ENCODE measurements at regions not wholly inside any gene's neighbourhood (a gene's known extent, or its start where the extent isn't known, plus 50 kb on each side); places are given as distances from the start of the nearest gene placed in this dataset.

- no peak for DNase-seq
Observed at GRCh38 chr9:129469988-129470316, 150.9 kb downstream of the C9orf50 start.

GRCh38 chr9:129469188-129469987, 151.5 kb downstream of the C9orf50 start:
- DNase-seq, result no peak

- DNase-seq, result no peak
Observed at GRCh38 chr9:129467739-129468666, 152.9 kb downstream of the C9orf50 start.

GRCh38 chr9:129467004-129467588, 153.8 kb downstream of the C9orf50 start:
- DNase-seq, result no peak

- DNase-seq, result no peak
Observed at GRCh38 chr9:129465834-129466535, 154.9 kb downstream of the C9orf50 start.

DNA sequence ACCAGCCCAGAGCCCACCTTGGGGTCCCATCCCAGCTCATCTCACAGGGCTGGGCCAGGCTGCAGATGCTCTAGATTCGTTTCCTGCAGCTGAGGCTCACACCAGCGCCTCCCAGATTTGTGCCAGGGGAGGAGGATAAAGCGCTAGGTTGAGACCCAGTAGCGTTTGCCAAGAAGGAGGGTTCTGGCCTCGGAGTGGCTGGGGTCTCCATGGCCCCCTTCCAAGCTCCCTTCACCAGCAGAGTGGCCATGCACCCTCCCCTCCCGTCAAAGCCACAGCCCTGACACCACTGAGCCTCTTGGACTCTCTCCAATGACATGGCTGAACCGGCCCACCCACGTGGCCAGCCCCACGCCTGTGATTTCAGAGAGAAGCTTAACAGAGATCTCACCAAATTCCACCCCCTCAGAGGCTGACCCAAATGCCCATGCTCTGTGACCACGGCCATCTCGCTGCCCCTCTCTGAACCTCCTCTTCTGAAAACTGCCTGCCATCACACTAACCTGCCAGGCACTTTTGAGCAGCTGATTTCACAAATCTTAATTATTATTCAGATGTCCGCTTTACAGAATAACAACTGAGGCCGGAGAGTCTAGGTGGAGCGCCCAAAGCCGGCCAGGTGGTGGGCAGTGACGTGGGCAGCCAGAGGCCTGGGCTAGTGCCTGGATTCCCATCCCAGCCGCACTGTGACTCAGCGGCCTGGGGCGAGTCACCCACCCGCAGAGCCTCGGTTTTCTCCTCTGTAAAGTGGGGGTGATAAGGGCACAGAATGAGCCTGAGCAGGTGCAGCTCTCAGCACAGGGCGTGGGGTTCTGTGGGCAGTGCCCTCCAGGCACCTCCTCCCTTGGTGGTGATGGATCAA, 155.7 kb downstream of the C9orf50 start:
- no peak for DNase-seq

DNA sequence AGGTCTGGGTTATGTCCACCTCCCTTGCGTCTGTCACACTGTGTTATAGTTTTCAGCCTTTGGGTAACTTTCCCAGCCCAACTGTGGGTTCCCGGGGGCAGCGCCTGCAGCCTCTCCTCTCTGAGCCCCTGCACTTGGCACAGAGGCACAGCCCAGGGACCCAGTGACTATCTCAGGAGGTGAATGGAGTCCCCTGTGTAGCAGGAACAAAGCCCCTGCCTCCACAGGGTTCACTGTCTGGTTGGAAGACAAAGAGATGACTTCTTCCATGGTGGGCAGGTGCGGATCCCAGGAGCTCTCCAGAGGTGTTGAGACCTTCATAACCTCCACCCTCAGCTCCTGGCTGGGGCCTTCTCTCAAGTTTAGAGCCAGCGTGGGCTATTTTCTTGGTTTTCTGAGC, 156.9 kb downstream of the C9orf50 start:
- no peak for DNase-seq

DNA sequence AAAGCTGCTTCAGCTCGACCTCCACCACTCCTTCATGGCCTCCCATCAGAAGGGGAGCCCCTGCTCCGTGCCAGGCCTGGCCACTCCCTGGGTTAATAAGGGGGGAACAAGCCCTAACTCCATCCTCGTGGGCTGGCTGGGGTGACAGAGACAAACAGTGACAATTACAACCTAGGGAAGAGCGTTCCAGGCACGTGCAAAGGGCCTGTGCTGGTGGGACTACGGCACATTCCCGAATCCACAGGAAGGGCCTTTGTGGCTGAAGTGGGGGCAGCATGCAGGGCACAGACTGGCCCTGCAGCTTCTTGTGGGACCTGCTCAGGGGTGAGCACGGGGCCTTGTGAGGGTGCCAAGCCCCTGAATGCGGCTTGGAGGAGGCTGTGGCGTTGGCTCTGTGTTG, 157.4 kb downstream of the C9orf50 start:
- DNase-seq, result no peak

GRCh38 chr9:129462360-129462759, 158.5 kb downstream of the C9orf50 start:
- DNase-seq, result no peak

GRCh38 chr9:129460323-129461261, 160.3 kb downstream of the C9orf50 start:
- DNase-seq, result peak; percentile 91

GRCh38 chr9:129459547-129460322, 161.2 kb downstream of the C9orf50 start:
- no peak for DNase-seq

DNA sequence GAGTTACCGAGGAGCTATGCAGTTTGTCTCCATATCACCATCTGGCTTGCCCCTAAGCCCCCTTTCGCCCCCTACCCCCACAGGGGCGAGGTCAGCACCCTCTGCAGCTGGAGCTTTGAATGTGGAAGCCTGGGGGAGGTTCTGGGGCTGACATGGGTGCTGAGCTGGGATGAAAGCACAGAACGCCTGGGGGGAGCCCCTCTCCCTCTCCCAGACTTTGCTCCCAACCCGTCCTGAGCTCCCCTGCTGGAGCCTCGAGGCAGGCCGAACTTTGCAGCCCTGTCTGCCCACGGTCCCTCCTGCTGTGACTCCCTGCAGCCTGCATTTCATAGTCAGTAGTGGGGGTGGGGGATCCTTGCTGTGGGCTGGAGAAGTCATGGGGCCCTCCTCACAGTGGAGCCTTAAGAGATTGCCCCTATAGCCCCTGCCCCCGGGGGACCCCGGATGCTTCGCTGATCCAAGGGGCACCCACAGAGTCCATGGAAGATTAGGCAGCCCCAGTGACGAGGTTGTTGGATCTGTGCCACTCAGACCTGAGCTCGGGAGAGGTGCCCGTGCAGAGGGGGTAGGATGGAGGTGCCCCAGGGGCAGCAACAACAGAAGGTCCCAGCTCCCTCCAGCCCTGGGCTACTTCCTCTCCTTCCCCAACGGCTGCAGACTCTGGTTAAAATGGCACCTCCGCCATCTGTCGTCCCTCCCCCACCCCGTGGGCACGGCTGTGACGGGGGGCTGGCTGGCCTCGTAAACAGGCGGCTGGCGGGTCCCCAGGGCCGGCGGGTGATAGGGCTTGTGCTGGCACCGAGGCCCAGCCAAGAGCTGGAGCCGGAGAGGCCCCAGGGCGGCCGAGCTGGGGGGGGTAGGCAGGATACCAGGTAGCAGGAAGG, 162.0 kb downstream of the C9orf50 start:
- DNase-seq, result no peak

DNA sequence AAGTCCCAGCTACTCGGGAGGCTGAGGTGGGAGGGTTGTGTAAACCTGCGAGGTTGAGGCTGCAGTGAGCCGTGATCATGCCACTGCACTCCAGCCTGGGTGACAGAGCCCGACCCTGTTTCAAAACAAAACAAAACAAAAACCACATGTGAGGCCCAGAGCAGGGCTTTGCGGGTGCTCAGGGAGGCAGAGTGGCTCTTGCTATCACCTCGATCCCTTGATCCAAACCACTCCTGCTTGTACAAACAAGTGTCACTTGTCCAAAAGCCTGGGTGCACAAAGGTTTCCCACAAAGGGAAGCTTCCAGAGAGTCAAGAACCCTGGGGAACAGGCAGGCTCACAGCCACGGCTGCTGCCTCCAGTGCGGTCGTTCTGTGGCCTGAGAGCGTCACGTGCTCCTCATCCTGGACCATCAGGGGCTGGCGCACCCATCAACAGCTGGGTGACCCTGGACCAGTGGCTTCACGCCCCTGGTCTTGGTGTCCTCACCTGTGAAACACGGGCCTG, 162.7 kb downstream of the C9orf50 start:
- DNase-seq, result no peak

- DNase-seq, result no peak
Observed at GRCh38 chr9:129457325-129457779, 163.5 kb downstream of the C9orf50 start.

- no peak for DNase-seq
Observed at GRCh38 chr9:129456549-129457324, 164.2 kb downstream of the C9orf50 start.

DNA sequence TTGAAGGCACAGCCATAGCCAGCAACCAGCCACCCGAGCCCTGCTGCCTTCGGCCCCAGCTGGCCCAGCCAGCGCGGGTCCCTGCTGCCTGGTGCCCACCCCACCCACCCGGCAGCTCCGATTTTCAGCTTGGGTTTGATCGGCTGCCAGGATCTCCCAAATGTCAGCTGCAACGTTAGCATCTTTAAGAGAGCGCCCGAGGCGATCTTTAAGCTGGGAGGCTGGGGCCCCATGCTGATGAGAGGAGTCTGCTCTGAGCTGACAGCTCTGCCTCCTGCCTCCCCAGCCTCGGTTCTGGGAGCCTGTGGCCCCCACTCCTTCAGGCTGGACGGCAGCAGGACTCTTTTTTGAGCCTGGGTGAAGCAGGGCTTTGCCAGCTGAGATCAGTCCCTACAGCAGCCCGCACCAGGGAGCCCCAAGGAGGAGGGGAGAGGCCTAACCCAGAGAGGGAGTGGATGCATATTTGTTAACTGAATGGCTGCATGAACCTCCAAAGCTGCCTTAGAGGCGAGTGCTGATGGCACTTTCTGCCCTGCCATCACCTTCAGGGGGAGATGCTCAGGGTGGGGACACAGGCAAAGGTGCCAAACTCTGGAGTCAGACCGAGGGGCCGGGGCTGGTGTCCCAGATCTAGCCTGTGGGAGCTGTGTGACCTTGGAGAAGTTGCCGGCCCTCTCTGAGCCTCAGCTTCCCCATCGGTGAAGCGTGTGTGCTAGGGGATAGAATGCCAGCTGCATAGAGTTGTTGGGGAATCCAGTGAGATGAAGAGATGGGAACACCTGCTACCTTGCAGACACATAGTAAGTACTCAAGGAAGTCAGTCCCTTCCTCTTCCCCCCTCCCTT, 165.5 kb downstream of the C9orf50 start:
- no peak for DNase-seq

Data from NCI-H1417 treated with DMSO at 0.1 percent for 48 hours (cell line).